ENCODE measurements at regions not wholly inside any gene's neighbourhood (a gene's known extent, or its start where the extent isn't known, plus 50 kb on each side); places are given as distances from the start of the nearest gene placed in this dataset.

GRCh38 chr5:73250645-73251044, 77.7 kb downstream of the TMEM174 start:
- no peak for TF ChIP-seq EZH2phosphoT487 (IDR thresholded peaks at IDR 0.05; ENCODE audit: borderline replicate concordance, low read depth, low read length)
- no peak for TF ChIP-seq CTCF (conservative IDR thresholded peaks at IDR 0.05; ENCODE audit: low read length)
- no peak for DNase-seq (ENCODE audit: low spot score)
- H4K20me1 ChIP-seq (ENCODE audit: insufficient read depth, low read length): no peaks in the 10 kb centered on the region
- no peaks in the 10 kb centered on the region for H3K9me2 ChIP-seq (ENCODE audit: insufficient read depth, low read length)
- no peaks in the 10 kb centered on the region for H3K4me1 ChIP-seq (ENCODE audit: insufficient read depth, low read length, poor library complexity, severe bottlenecking)
- ChIA-PET CTCF (ENCODE audit: unreplicated experiment) (no interaction called here), POLR2A (interaction anchor here (0.8 kb wide), 1 partner anchor 14 kb away, joined by 4 read pairs; no protein-coding TSS in a partner anchor)
- intact Hi-C loops (cut with micrococcal nuclease; ENCODE audit: unreplicated experiment): no loop called here
- no peaks in the 10 kb centered on the region for H3K36me3 ChIP-seq (ENCODE audit: insufficient read depth, low read length)
- no peaks in the 10 kb centered on the region for H3K79me2 ChIP-seq (ENCODE audit: insufficient read depth, low read depth, low read length)
- no peak overlapping the region for H3K4me3 ChIP-seq (ENCODE audit: low read depth, low read length, poor library complexity, severe bottlenecking)
- BruUV-seq (replicated peaks): no TSS peak
- H3K9me3 ChIP-seq (ENCODE audit: low read length): no peaks in the 10 kb centered on the region
- no peak overlapping the region for H2AFZ ChIP-seq (ENCODE audit: low read length)
- no peak overlapping the region for H3K4me2 ChIP-seq (ENCODE audit: low read length)
- H3K27ac ChIP-seq (ENCODE audit: low read depth, low read length, poor library complexity, severe bottlenecking): no peak overlapping the region

GRCh38 chr5:73242735-73243134, 69.7 kb downstream of the TMEM174 start:
- Histone ChIP-seq H3K4me3 (ENCODE audit: low read depth, low read length, poor library complexity, severe bottlenecking) (no peak overlapping the region), H2AFZ (ENCODE audit: low read length) (no peak overlapping the region), H4K20me1 (ENCODE audit: insufficient read depth, low read length) (no peaks in the 10 kb centered on the region), H3K9me2 (ENCODE audit: insufficient read depth, low read length) (no peaks in the 10 kb centered on the region), H3K27ac (ENCODE audit: low read depth, low read length, poor library complexity, severe bottlenecking) (no peak overlapping the region), H3K4me2 (ENCODE audit: low read length) (no peak overlapping the region), H3K9me3 (ENCODE audit: low read length) (no peaks in the 10 kb centered on the region), H3K36me3 (ENCODE audit: insufficient read depth, low read length) (no peaks in the 10 kb centered on the region), H3K4me1 (ENCODE audit: insufficient read depth, low read length, poor library complexity, severe bottlenecking) (no peaks in the 10 kb centered on the region), H3K79me2 (ENCODE audit: insufficient read depth, low read depth, low read length) (no peaks in the 10 kb centered on the region)
- no TSS peak for BruUV-seq (replicated peaks)
- ChIA-PET POLR2A (interaction anchor here (0.7 to 1.0 kb wide), 2 partner anchors 22 to 35 kb away, joined by 3 to 4 read pairs; no protein-coding TSS in a partner anchor), CTCF (ENCODE audit: unreplicated experiment) (no interaction called here)
- intact Hi-C loops (cut with micrococcal nuclease; ENCODE audit: unreplicated experiment): no loop called here
- TF ChIP-seq CTCF (conservative IDR thresholded peaks at IDR 0.05; ENCODE audit: low read length) (no peak), EZH2phosphoT487 (IDR thresholded peaks at IDR 0.05; ENCODE audit: borderline replicate concordance, low read depth, low read length) (no peak)
- DNase-seq (ENCODE audit: low spot score): no peak

- Histone ChIP-seq H2AFZ (ENCODE audit: low read length) (no peak overlapping the region), H3K9me3 (ENCODE audit: low read length) (no peaks in the 10 kb centered on the region), H3K4me3 (ENCODE audit: low read depth, low read length, poor library complexity, severe bottlenecking) (no peak overlapping the region), H3K9me2 (ENCODE audit: insufficient read depth, low read length) (no peaks in the 10 kb centered on the region), H3K79me2 (ENCODE audit: insufficient read depth, low read depth, low read length) (no peaks in the 10 kb centered on the region), H3K36me3 (ENCODE audit: insufficient read depth, low read length) (no peaks in the 10 kb centered on the region), H3K4me2 (ENCODE audit: low read length) (no peak overlapping the region), H3K27ac (ENCODE audit: low read depth, low read length, poor library complexity, severe bottlenecking) (no peak overlapping the region), H4K20me1 (ENCODE audit: insufficient read depth, low read length) (no peaks in the 10 kb centered on the region), H3K4me1 (ENCODE audit: insufficient read depth, low read length, poor library complexity, severe bottlenecking) (no peaks in the 10 kb centered on the region)
- TF ChIP-seq EZH2phosphoT487 (IDR thresholded peaks at IDR 0.05; ENCODE audit: borderline replicate concordance, low read depth, low read length) (no peak), CTCF (conservative IDR thresholded peaks at IDR 0.05; ENCODE audit: low read length) (no peak)
- DNase-seq (ENCODE audit: low spot score): no peak
- CTCF ChIA-PET (ENCODE audit: unreplicated experiment): no interaction called here
- intact Hi-C loops (cut with micrococcal nuclease; ENCODE audit: unreplicated experiment): no loop called here
- POLR2A ChIA-PET: no interaction called here
- no TSS peak for BruUV-seq (replicated peaks)
Measured at GRCh38 chr5:73238873-73239272, 65.9 kb downstream of the TMEM174 start.
